T-helper 2 cell treated with Interferon-gamma antibody and Interleukin-4, amounts not matched to agents 5 μg/mL and 100 μg/mL, for 36 hours (primary cell): ENCODE measurements at regions not wholly inside any gene's neighbourhood (a gene's known extent, or its start where the extent isn't known, plus 50 kb on each side); places are given as distances from the start of the nearest gene placed in this dataset.

Experiments used
- DNase-seq: peaks from one replicate; pipeline ENCODE4 v3.0.0; 2021; ENCODE audit warnings: low spot score
- H3K27ac Mint-ChIP-seq: one replicate; pipeline ENCODE4 v1.8.0; 2021; ENCODE audit warnings: mild to moderate bottlenecking, mixed read lengths
- H3K27me3 Mint-ChIP-seq: one replicate; pipeline ENCODE4 v1.8.0; 2021; ENCODE audit warnings: low read depth, mixed read lengths
- H3K36me3 Mint-ChIP-seq: one replicate; pipeline ENCODE4 v1.8.0; 2021; ENCODE audit warnings: low read depth, mixed read lengths
- H3K4me1 Mint-ChIP-seq: one replicate; pipeline ENCODE4 v1.8.0; 2021; ENCODE audit warnings: low read depth, mixed read lengths
- H3K4me3 Mint-ChIP-seq: one replicate; pipeline ENCODE4 v1.8.0; 2022; ENCODE audit warnings: mild to moderate bottlenecking, moderate library complexity, mixed read lengths
- H3K9me3 Mint-ChIP-seq: one replicate; pipeline ENCODE4 v1.8.0; 2021; ENCODE audit warnings: mixed read lengths

DNA sequence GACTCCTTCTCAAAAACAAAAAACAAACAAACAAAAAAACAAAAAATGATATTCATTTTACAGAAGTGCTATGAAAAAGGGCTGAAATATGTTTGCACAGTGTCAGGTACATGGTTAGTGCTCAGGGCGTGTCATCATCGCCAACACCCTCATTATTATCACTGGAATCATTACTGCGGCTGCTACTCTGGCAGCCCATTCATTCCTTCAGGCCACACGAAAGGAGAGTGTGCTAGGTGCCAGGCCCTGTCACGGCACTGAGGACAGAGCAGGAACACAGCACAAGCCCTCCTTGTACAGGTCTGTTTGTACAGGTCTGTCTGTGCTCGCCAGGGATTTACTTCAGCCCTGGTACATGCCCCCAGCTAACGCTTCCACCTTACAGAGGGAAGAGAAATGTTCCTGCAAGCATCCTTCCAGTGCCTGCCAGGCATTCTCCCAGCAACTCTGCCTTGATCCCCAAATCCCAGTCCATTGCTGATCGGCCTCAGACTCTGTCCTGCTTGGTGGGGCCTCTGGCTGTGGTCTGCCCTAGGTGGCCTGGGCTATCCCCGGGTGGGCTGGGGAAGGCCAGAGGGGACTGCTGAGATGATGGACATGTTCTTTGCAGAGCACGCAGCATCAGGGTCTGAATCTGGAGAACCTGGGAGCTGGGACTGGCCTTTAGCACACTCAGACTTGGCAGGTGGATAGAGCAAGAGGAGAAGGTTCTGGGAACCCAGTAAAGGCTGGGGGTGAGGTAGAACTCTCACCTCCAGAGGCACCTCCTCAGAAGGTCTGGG is 210.7 kb downstream of the URI1 start:
- Mint-ChIP-seq H3K36me3 (no peaks in the 10 kb centered on the region), H3K4me3 (no peak overlapping the region), H3K27me3 (peaks cover 6% of the 10 kb centered on the region), H3K27ac (no peak overlapping the region), H3K4me1 (peaks cover 2% of the 10 kb centered on the region), H3K9me3 (no peaks in the 10 kb centered on the region)
- DNase-seq, result no peak

GRCh38 chr19:30153326-30154210 is 211.5 kb downstream of the URI1 start:
- no peak overlapping the region for H3K27ac Mint-ChIP-seq
- no peaks in the 10 kb centered on the region for H3K36me3 Mint-ChIP-seq
- H3K9me3 Mint-ChIP-seq, result no peaks in the 10 kb centered on the region
- H3K27me3 Mint-ChIP-seq, result peaks cover 6% of the 10 kb centered on the region
- H3K4me3 Mint-ChIP-seq, result no peak overlapping the region
- peaks cover 2% of the 10 kb centered on the region for H3K4me1 Mint-ChIP-seq
- DNase-seq, result no peak

GRCh38 chr19:30154410-30154809 is 212.4 kb downstream of the URI1 start:
- no peaks in the 10 kb centered on the region for H3K36me3 Mint-ChIP-seq
- H3K9me3 Mint-ChIP-seq, result no peaks in the 10 kb centered on the region
- DNase-seq, result no peak
- no peak overlapping the region for H3K27ac Mint-ChIP-seq
- H3K4me3 Mint-ChIP-seq, result no peak overlapping the region
- peaks cover 6% of the 10 kb centered on the region for H3K27me3 Mint-ChIP-seq
- peaks cover 2% of the 10 kb centered on the region for H3K4me1 Mint-ChIP-seq

GRCh38 chr19:30155381-30156200 is 213.6 kb downstream of the URI1 start:
- H3K9me3 Mint-ChIP-seq, result no peaks in the 10 kb centered on the region
- H3K27me3 Mint-ChIP-seq, result peaks cover 6% of the 10 kb centered on the region
- no peak for DNase-seq
- H3K36me3 Mint-ChIP-seq, result no peaks in the 10 kb centered on the region
- peaks cover 2% of the 10 kb centered on the region for H3K4me1 Mint-ChIP-seq
- no peak overlapping the region for H3K4me3 Mint-ChIP-seq
- no peak overlapping the region for H3K27ac Mint-ChIP-seq

- no peaks in the 10 kb centered on the region for H3K9me3 Mint-ChIP-seq
Measured at GRCh38 chr19:30156646-30157045, 214.6 kb downstream of the URI1 start.

DNA sequence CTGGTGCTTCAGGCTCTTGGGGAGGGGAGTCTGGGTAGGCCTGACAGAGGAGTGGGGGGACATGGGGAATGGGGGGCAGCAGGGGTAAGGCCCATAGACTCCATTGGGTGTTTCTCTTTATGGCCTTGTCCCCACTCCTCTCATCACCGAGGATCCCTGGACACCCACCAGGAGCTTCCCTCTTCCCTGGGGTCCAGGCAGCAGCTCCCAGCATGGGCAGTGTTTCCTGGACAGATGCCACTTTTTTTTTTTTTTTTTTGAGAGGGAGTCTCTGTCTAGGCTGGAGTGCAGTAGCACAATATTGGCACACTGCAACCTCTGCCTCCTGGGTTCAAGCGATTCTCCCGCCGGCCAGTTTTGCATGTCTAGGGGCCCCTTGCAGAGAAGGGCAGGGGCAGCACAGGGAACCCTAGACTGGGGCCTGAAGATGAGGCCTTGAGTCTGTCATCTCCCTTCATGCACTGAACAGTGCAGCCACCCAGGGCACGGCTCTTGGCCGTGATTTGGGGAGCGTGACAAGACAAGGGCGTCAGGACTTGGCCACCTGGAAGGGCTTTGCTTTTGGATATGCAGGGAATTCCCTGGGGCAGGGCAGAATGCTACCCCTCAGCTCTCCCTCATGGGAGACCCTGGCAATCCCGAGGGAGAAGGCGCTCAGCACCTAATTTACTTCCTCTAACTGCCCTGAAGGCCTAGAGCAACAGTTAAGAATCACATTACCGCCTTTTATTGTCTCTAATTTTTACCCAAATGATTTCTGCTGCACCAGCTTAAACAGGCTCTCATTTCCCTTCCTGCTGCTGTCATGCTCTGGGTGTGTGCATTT is 213.9 kb upstream of the ZNF536 start:
- no peak for DNase-seq
- H3K27ac Mint-ChIP-seq, result no peak overlapping the region
- no peak overlapping the region for H3K4me3 Mint-ChIP-seq

More at GRCh38 chr19:30156646-30157045, 214.6 kb downstream of the URI1 start:
- H3K4me3 Mint-ChIP-seq, result no peak overlapping the region
- peaks cover 2% of the 10 kb centered on the region for H3K4me1 Mint-ChIP-seq
- H3K36me3 Mint-ChIP-seq, result no peaks in the 10 kb centered on the region
- H3K27me3 Mint-ChIP-seq, result peaks cover 6% of the 10 kb centered on the region
- H3K27ac Mint-ChIP-seq, result no peak overlapping the region
- DNase-seq, result no peak

GRCh38 chr19:30158893-30159245 is 213.3 kb upstream of the ZNF536 start:
- Mint-ChIP-seq H3K27me3 (peaks cover 6% of the 10 kb centered on the region), H3K9me3 (no peaks in the 10 kb centered on the region), H3K27ac (no peak overlapping the region), H3K4me3 (no peak overlapping the region), H3K4me1 (no peaks in the 10 kb centered on the region), H3K36me3 (no peaks in the 10 kb centered on the region)
- no peak for DNase-seq

More for the DNA sequence above, 213.9 kb upstream of the ZNF536 start:
- peaks cover 6% of the 10 kb centered on the region for H3K27me3 Mint-ChIP-seq
- H3K36me3 Mint-ChIP-seq, result no peaks in the 10 kb centered on the region
- peaks cover under 1% of the 10 kb centered on the region for H3K4me1 Mint-ChIP-seq
- H3K9me3 Mint-ChIP-seq, result no peaks in the 10 kb centered on the region

DNA sequence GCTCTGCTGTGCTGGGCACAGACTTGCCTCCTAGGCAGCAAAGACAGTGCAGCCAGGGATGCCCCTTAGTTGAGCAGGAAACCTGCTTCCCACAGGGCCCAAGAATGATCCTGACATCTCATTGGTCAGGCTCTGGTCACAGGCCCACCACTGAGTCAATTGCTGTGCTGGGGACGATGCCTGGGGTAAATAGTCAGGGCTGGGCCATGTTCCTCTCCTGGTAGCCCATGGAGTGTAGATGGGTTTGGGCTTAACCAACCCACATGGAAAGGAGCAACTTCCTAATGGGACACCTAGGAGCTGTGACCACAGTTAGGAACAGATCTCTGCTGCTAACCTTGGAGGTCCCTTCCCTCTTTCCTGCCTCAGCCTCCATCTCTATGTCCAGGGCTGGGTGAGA is 212.5 kb upstream of the ZNF536 start:
- Mint-ChIP-seq H3K27me3 (no peaks in the 10 kb centered on the region), H3K4me1 (no peaks in the 10 kb centered on the region), H3K9me3 (no peaks in the 10 kb centered on the region), H3K4me3 (no peak overlapping the region), H3K36me3 (no peaks in the 10 kb centered on the region), H3K27ac (no peak overlapping the region)
- no peak for DNase-seq

DNA sequence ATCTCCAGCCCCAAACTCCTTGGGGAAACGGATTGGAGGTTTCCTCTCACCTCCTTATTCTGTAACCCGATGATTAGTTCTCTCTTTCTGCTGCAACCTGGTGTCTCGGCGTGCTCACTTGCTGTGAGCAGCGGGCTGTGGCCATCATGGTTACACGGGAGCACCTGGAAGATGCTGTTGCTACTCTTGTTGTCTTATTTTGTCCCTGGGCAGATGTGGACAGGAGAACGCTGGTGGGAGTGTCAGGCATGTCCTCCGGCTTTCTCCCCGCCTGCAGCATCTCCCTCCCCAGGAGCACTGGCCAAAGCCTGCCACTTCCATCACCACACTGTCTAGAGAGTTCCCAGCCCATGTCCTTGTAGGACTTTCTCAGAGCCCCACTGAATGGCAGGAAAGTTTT is 211.8 kb upstream of the ZNF536 start:
- Mint-ChIP-seq H3K27me3 (no peaks in the 10 kb centered on the region), H3K4me1 (no peaks in the 10 kb centered on the region), H3K9me3 (no peaks in the 10 kb centered on the region), H3K4me3 (no peak overlapping the region), H3K27ac (no peak overlapping the region), H3K36me3 (no peaks in the 10 kb centered on the region)
- DNase-seq, result no peak

GRCh38 chr19:30161021-30161655 is 211.0 kb upstream of the ZNF536 start:
- H3K27me3 Mint-ChIP-seq, result no peaks in the 10 kb centered on the region
- no peaks in the 10 kb centered on the region for H3K36me3 Mint-ChIP-seq
- H3K9me3 Mint-ChIP-seq, result no peaks in the 10 kb centered on the region
- H3K4me1 Mint-ChIP-seq, result no peaks in the 10 kb centered on the region
- no peak overlapping the region for H3K4me3 Mint-ChIP-seq
- H3K27ac Mint-ChIP-seq, result no peak overlapping the region
- DNase-seq, result no peak

DNA sequence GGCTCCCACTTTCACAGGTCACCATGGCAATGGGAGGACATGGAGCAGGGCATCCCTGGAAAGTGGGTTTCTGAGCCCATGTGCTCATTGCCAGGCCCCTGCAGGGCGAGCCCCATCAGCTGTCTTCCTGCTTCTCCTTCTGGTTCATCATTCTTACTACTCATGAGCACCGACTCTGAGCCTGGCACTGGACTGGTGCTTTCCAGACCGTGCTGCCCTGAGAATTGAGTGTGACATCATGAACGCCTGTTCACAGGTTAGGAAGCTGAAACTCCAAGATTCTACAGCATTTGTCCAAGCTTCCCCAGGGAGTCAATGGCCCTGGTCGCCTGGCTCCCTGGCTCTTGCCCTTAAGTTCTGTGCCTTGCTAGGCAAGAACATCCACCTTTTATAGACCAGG is 210.4 kb upstream of the ZNF536 start:
- DNase-seq, result no peak
- Mint-ChIP-seq H3K4me3 (no peak overlapping the region), H3K27me3 (no peaks in the 10 kb centered on the region), H3K27ac (no peak overlapping the region), H3K9me3 (no peaks in the 10 kb centered on the region), H3K4me1 (no peaks in the 10 kb centered on the region), H3K36me3 (no peaks in the 10 kb centered on the region)

- Mint-ChIP-seq H3K4me1 (no peaks in the 10 kb centered on the region), H3K27me3 (no peaks in the 10 kb centered on the region), H3K27ac (no peak overlapping the region), H3K4me3 (no peak overlapping the region), H3K36me3 (no peaks in the 10 kb centered on the region), H3K9me3 (no peaks in the 10 kb centered on the region)
- DNase-seq, result no peak
Measured at GRCh38 chr19:30162718-30163117, 209.5 kb upstream of the ZNF536 start.

DNA sequence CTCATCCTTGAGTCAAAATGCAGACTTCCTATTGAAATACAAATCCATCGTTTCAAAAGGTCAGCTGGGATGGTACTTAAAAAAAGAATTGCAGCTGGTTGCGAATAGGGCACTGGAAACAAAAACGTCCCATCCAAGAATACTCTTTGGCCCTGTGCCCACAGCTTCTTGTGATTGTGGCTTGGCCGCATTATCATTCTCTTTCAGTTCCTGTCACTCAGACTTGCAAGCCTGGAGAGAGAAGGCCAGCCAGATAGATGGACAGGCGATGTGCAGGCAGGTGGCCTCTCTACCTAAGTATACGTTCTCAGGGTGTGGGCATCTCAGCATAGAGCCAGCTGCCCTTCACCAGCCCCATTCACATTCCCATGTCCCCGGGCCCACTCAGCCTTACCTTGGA is 208.5 kb upstream of the ZNF536 start:
- Mint-ChIP-seq H3K4me3 (no peak overlapping the region), H3K27ac (no peak overlapping the region), H3K36me3 (no peaks in the 10 kb centered on the region), H3K27me3 (no peaks in the 10 kb centered on the region), H3K4me1 (no peaks in the 10 kb centered on the region), H3K9me3 (no peaks in the 10 kb centered on the region)
- no peak for DNase-seq
